ENCODE measurements at regions not wholly inside any gene's neighbourhood (a gene's known extent, or its start where the extent isn't known, plus 50 kb on each side); places are given as distances from the start of the nearest gene placed in this dataset.

- H3K4me1 ChIP-seq (ENCODE audit: control insufficient read depth, insufficient read depth, low read length): no peaks in the 10 kb centered on the region
- H4K91ac ChIP-seq (ENCODE audit: insufficient read depth, low read depth, low read length): no peak overlapping the region
- no peak overlapping the region for H3K4me3 ChIP-seq (ENCODE audit: insufficient read depth, low read depth, low read length)
- H3K56ac ChIP-seq (ENCODE audit: extremely low read depth, insufficient read depth, low read length): no peak overlapping the region
- no peaks in the 10 kb centered on the region for H3K9me1 ChIP-seq (ENCODE audit: insufficient read depth, low read length)
- intact Hi-C loops (cut with micrococcal nuclease) (no loop called here), in situ Hi-C loops (cut with MboI; ENCODE audit: low sequenced_read_pairs) (no loop called here), dilution Hi-C loops (cut with HindIII; ENCODE audit: low sequenced_read_pairs, unreplicated experiment) (no loop called here)
- no peak overlapping the region for H3K18ac ChIP-seq (ENCODE audit: low read depth, low read length)
- no peak overlapping the region for H3K14ac ChIP-seq (replicated peaks; ENCODE audit: low read depth, low read length)
- no peaks in the 10 kb centered on the region for H3K79me1 ChIP-seq (ENCODE audit: low read depth in 1 of 2, low read length in 2 of 2)
- H3K27ac ChIP-seq (ENCODE audit: insufficient read depth, low read length): no peak overlapping the region
- H2AK5ac ChIP-seq (ENCODE audit: low read depth, low read length): no peak overlapping the region
- no peak overlapping the region for H2AK9ac ChIP-seq (replicated peaks; ENCODE audit: low read depth, low read length, poor library complexity)
- peaks cover 11% of the 10 kb centered on the region for H3K9me3 ChIP-seq (ENCODE audit: control insufficient read depth, insufficient read depth, low read length)
- no peak overlapping the region for H4K8ac ChIP-seq (ENCODE audit: low read depth in 2 of 2, low read length in 2 of 2)
- no peak overlapping the region for H2BK20ac ChIP-seq (ENCODE audit: low read depth, low read length)
- no peak overlapping the region for H3K4me2 ChIP-seq (ENCODE audit: low read depth, low read length)
- no peaks in the 10 kb centered on the region for H3K27me3 ChIP-seq (ENCODE audit: control insufficient read depth, insufficient read depth, low read length)
- H3K4ac ChIP-seq (ENCODE audit: low read depth, low read length): no peak overlapping the region
- H4K5ac ChIP-seq (ENCODE audit: low read depth, low read length): no peak overlapping the region
- TF ChIP-seq RCOR1 (IDR thresholded peaks at IDR 0.05; ENCODE audit: insufficient replicate concordance, low read length) (no peak), CEBPB (IDR thresholded peaks at IDR 0.05; ENCODE audit: low read depth, low read length) (no peak), BHLHE40 (IDR thresholded peaks at IDR 0.05; ENCODE audit: low read depth, low read length) (no peak), SMC3 (IDR thresholded peaks at IDR 0.05; ENCODE audit: low read depth, low read length) (no peak), FOS (IDR thresholded peaks at IDR 0.05; ENCODE audit: low read depth, low read length) (no peak), CHD1 (IDR thresholded peaks at IDR 0.05; ENCODE audit: low read depth, low read length) (no peak), POLR2A (IDR thresholded peaks at IDR 0.05; ENCODE audit: low read depth, low read length) (no peak), NFE2L2 (IDR thresholded peaks at IDR 0.05; ENCODE audit: low read depth, low read length) (no peak), MAFK (IDR thresholded peaks at IDR 0.05; ENCODE audit: low read depth, low read length) (no peak), ELK1 (IDR thresholded peaks at IDR 0.05; ENCODE audit: borderline replicate concordance, low read depth, low read length) (no peak), RAD21 (IDR thresholded peaks at IDR 0.05; ENCODE audit: low read length) (no peak)
- no peak overlapping the region for H2BK120ac ChIP-seq (ENCODE audit: low read depth, low read length)
- 40% methylated on average over 2 of the region's 2 CpGs; no CpG with 5 or more reads in 1 of the 2 experiments for WGBS, 2 experiments (ENCODE audit: extremely low coverage in 2 of 2, insufficient read length in 1 of 2)
- DNase-seq (no peak), ATAC-seq (ENCODE audit: low read depth) (no peak)
- H3K9ac ChIP-seq (ENCODE audit: low read depth, low read length): no peak overlapping the region
- no peak overlapping the region for H2BK15ac ChIP-seq (ENCODE audit: low read depth, low read length)
- POLR2A ChIA-PET (ENCODE audit: unreplicated experiment): no interaction called here
- H2AFZ ChIP-seq (replicated peaks; ENCODE audit: low read length, poor library complexity): no peak overlapping the region
- no peaks in the 10 kb centered on the region for H4K20me1 ChIP-seq (ENCODE audit: insufficient read depth, low read length)
- BruUV-seq (replicated peaks): no TSS peak
- no peaks in the 10 kb centered on the region for H3K36me3 ChIP-seq (ENCODE audit: control insufficient read depth, insufficient read depth, low read length)
- no peak overlapping the region for H2BK5ac ChIP-seq (ENCODE audit: low read depth, low read length, poor library complexity, severe bottlenecking)
- CTCF ChIA-PET: no interaction called here
- H3K23ac ChIP-seq (ENCODE audit: low read depth, low read length): no peak overlapping the region
Observed at GRCh38 chr19:30133803-30134202, 191.8 kb downstream of the URI1 start.

Data from IMR-90 (cell line).